Left lobe of liver (tissue), 2 donors: ENCODE measurements at regions not wholly inside any gene's neighbourhood (a gene's known extent, or its start where the extent isn't known, plus 50 kb on each side); places are given as distances from the start of the nearest gene placed in this dataset.

Experiments
- ATAC-seq: fragments of 200-7000 bp; cut with Tn5 transposase; one replicate; pipeline ENCODE4 v1.9.1; 2020; ENCODE audit warnings: mild to moderate bottlenecking, moderate library complexity
- DNase-seq: peaks from one replicate; pipeline ENCODE4 v3.0.0-alpha.2; 2020; ENCODE audit warnings: low spot score
- donor health status: DM: no; HTN: no; CAD: no; lungs with moderate emphysema.
- donor health status: DM: no; HTN: yes; CAD: no.

DNA sequence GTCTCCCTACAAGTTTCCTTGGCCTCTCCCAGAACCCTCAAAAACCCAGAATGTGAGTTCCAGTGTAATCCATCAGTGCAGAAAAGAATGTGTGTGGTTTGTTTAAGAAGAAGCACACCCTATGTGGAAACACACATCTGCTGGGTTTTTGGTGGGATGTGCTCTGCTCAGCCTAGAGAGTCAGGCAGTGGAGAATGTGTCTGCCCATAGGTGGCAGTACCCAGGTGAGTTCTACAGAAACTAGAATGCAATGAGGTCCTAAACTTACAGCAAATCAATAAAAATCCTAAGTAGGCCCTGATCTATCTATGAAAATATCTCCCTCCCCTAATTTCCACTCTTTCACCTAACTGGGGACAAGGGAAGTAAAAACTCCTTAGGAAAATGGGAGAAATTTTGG is 437.3 kb downstream of the DHX35 start:
- no peak for DNase-seq
- no peak for ATAC-seq

DNA sequence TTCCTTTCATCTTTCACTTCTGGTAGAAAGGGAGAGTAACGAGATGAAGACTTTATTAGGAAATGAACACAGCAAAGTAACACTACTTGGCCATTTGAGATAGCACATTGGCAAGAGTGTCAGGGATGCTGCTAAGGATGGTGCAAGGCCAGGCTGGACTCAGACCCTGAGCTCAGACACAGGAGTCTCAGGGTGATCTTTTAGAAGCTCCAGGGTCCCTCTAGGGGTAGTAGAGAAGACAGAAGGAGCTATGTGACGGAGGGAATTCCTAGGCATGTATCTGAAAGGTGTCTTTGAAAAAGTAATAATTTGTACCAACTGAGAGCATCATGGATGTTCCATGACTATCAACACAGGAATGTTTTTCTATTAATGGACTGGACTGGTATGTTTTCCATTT is 436.5 kb downstream of the DHX35 start:
- ATAC-seq: no peak
- no peak for DNase-seq

DNA sequence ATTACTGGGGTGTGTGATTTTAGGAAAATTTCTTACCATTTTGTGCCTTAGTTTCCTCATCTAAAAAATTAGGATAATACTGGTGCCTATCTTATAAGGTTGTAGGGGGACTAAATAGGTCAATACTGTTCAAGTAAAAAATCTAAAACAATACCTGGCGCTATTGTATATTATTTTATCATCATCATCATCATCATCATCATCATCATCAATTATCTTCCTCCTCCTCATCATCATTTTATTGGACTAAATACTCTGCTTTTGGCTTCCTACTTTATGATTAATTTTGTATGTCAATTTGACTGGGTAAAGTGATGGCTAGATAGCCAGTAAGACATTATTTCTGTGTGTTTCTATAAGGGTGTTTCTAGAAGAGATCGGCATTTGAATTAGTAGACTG is 435.5 kb downstream of the DHX35 start:
- ATAC-seq: no peak
- no peak for DNase-seq

DNA sequence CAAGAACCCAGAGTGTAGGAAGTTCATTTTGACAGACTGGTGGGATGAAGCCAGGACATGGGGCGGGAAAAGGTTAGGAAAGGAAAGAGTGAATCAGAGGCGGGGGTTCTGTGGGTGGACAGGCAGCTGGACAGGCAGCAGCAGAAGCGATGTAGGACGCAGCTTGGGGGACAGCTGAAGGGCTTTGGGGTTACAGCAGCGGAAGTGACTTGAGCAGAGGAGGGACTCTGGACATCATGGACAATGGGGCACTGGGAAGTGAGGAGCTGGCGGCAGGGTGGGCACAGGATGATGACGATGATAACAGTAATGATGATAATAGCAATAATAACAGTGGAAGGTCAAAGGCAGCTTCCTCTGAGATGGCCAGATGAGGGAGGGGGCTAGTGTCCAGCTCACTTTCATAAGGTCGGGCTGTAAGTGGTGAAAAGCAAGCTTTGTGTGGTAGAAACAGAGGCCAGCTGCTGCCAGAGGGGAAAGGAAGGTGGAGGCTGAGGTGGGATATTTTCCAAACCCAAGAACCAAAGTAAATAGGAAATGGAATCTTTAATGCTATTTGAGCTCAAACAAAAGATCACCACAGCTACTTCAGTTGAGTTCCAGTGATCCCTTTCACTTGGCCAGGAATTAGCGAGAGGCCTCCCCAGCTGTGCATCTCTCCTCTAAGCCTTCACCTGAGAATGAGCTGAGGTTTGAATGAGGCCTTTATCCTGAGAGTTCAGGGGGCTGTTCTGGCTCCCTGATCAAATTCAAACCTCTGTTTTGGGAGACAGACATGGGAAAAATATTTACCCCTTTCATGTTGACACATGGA is 433.5 kb downstream of the DHX35 start:
- DNase-seq (no peak), ATAC-seq (no peak)

DNA sequence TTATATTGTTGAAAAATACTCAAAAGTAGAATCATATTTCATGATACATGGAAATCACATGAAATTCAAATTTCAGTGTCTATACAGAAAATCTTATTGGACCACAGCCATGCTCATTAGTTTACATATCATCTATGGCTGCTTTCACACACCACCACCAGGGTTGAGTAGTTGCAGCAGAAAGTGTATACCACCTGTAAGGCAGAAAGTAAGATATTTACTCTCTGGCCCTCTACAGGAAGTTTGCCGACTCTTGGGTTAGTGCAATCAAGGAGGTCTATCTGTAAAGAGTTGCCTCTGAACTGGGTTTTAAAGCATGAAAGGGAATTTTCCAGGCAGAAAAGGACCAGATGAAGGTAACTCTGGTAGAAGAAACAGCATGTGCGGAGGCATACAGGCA is 432.3 kb downstream of the DHX35 start:
- DNase-seq (no peak), ATAC-seq (no peak)

DNA sequence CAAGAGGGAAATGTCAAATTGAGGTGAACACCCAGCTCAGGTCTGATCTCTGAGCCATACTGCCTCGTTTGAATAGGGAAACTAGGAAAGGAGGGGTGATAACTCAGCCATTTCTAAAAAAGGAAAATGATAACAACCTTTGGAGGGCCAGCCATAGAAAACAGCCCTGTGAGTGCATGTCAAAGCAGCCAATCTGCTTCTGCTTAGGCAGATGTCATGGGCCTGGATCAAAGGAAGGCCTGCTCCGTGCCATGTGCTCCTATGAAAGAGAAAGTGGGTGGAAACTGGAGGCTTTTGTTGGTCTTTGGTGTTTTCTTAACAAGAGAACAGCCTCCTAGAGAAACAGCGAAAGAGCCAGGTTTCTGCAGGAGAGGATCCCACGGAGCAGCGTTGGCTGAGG is 428.0 kb downstream of the DHX35 start:
- ATAC-seq: no peak
- DNase-seq: no peak

DNA sequence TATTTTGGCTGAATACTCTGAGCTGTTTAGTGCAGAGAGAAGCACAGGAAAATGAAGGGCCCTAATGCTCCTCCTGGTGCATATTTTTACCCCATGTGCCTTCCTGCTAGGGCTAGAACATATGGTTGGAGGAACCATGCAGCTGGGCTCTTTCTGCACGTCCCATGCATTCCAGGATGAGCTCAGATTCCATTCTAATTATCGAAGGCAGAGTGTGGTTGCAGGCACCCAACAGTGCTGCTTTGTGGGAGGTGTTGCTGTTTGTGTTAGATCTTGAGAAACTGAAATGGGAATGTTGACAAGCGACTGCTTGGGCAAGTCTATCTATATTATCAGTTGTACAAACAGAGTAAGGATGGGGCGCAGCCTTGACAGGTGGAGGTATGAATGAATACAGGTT is 419.5 kb downstream of the DHX35 start:
- DNase-seq (no peak), ATAC-seq (no peak)

DNA sequence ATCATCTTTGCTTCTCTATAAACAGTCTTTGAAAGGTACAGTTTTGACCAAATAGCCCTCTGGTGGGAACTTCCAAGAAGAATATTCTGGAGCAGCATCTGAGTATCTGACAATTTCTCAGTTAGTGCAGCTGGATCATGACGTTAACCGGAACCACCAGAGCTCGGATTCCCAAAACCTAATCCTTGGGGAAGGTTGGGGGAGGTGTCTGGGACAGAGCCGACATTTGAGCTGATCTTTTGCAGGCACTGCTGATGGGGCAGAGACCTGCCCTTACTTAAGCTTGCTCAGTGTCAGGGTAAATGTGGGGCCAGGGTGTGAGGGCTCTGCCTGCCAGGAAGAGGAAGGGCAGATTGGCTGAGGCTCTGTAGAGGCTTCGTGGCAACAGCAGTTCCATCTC is 416.6 kb downstream of the DHX35 start:
- DNase-seq (no peak), ATAC-seq (no peak)

DNA sequence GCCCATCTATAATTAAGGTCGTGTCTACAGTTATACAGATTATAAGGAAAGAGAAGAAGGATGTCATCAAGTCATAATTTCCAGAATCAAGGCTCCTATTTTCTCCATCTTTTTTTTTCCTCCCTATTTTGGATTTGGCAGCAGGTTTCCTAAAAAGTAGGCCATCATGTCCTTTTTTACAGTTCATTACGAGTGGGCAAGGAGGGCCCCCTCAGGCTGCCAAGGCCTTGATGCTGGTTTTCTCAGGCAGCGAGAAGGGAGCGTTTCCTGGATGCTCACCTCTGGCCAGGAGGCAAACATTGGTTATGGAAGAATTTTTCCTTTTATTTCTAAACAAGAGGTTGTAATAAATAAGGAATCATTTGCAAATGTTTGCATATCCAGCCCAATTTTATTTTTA is 414.6 kb downstream of the DHX35 start:
- DNase-seq (no peak), ATAC-seq (no peak)

DNA sequence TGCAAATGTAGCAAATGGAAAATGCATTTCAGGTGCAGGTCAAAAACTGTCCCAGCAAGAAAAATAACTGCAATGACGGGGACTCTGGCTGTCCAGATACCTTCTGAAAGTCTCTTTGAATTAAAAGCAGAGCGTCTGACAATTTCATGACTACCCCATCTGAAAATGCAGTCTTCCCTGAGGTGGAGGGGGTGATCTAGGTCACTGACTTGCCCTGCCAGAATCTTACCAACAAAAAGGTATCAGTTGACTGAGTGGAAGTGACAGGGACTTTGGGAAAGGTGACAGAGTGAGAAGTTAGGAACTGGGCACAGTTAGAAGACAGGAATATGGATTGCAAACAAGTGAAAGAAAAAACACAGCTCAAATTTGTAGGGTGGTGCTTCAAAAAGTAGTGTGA is 402.2 kb downstream of the DHX35 start:
- no peak for DNase-seq
- ATAC-seq: no peak

DNA sequence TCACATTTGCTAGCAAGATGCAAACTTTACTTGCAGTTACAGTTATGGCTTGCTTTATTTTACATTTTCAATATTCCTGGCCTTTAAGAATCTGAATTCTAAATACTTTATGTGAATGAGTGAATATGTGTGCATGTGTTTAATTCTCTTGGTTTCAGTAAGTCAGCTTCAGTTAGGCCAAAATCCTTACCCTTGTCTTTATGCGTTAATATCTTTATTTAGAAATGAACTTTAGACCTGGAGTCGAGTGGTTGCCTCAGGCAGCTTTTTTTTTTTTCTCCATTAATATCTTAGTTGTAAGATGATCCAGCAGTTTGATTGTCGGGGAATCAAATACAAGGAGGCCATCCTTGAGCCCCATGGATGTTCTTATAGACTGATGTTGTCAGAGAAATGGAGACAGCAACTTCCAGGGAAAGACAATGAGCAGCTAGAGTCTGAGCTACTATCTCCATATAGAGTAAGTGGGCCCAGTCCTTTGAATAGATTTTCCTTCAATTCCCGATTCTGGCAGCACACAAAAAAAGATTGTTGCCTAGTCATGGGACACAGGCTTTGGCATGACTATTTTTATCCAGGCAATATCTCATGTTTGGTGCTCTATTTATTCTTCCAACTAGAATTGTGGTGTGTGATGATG is 398.0 kb downstream of the DHX35 start:
- DNase-seq (no peak), ATAC-seq (no peak)

DNA sequence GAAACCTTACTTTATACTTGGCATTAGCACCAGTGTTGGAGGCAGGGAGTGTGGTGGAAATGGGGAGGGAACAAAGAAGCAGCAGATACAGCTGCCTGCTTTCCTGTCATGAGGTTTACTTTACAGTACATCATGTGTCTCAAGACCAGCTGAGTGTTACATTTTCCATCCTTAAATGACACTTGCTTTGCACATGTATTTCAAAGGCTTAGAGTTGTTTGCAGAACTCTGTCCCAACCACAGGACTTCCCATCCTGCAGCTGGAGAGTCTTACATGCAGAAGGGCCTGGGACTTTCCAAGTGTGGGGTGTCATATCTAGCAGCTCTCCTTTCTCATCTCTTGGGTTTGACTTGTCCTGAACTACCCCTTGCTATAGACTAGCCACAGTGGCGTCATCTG is 395.9 kb downstream of the DHX35 start:
- DNase-seq: no peak
- ATAC-seq: peak; percentile 21

DNA sequence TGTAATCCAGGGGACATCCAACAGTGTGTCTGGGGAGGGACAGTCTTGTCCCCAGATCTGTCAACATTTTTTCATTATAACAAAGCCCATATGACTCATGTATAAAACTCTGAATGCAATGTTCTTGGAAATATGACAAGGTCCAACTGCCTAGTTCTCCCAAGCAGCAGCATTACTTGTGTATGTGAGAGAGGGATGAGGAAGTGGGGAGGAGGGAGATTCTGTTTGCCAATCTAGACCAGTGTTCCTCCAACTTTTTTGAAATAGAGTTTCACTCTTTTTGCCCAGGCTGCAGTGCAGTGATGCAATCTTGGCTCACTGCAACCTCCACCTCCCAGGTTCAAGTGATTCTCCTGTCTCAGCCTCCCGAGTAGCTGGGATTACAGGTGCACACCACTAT is 394.8 kb downstream of the DHX35 start:
- ATAC-seq (no peak), DNase-seq (no peak)

DNA sequence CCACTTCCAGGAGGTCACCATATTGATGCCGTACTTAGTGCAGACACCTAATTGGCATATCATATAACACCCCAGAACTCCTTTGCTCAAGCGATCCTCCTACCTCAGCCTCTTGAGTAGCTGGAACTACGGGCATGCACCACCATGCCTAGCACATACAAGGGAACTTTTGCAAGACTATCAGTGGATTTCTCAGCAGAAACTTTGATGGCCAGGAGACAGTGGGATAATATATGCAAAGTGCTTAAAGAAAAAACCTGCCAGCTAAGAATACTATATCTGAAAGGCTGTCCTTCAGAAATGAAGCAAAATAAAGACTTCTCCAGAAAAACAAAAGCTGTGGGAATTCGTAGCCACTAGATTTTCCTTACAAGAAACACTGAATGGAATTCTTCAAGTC is 387.1 kb downstream of the DHX35 start:
- no peak for ATAC-seq
- DNase-seq: no peak

DNA sequence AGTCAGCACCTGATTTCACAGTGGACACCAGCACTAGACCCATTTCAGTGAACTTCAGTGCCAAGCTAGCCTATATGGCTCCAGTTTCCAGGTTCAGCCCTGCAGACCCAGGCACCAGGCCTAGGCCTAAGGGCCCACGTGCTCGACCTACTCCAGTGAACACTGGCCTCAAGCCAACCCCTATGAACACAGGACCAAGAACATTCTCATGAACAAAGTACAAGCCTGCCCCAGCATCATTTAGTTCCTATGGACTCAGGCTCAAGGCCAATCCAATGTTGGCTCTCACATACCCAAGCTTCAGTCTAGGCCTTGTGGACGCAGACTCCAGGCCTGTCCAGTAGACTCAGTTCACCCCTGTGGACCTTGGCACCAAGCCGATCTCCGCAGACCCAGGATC is 385.5 kb downstream of the DHX35 start:
- DNase-seq (no peak), ATAC-seq (no peak)

DNA sequence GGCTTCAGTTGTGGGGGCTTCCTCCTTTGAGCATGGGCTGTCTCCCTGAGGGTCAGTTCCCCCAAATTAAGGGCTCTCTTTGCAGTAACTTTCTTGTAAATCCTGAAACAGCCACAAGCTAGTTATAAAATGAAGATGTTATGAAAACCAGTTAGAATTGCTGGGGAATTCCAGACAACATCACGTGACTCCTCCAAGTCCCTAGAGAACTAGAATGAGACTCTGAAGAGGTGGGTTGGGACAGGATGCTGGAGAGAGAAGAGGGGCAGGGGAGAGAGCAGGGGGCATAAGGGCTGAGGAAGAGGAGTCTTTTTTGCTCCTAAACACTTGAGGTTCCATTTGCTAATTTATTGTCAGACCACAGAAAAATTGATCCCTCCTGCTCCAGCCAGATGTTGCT is 380.3 kb downstream of the DHX35 start:
- ATAC-seq (no peak), DNase-seq (no peak)

DNA sequence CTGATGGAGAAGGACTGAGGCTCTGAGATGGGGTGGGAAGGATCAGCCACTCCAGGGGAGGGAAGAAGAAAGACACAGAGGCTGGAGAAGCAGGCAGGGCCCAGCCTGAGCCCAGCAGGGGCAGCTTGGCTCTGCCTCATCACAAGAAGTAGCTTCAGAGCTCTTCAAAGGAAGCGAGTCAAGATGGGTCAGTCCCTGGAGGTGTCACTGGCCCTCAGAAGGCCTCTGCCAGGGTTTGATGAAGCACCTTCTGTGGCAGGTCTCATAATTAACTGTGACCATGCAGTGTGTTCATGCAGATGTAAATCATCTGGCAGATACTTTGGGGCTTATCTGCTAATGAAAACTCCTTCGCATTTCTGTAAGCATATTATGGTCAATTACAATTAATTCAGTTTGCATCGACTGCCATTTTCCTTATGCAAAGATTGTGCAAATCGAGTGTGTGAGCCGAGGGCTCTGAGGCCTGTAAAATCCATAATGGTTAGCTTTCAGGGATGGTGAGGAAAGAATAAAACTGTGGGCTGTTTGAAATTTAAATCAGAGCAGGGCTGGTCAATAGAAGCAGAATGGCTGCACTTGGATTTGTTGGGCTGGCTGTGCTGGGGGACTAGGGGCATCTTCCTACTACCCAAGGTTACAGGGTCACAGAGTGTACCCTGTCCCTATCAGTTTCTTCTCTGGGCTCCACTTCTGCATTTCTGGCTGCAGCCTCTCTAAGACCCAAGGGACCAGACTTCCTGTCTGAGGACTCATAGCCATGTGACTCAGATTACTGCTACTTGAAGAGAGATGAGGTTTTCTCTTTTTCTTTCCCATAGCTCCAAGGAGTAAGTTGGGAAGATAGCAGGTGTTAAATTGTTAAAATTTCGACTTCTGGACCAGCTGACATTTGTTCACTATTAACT is 376.6 kb downstream of the DHX35 start:
- ATAC-seq (peak; percentile 36), DNase-seq (no peak)

DNA sequence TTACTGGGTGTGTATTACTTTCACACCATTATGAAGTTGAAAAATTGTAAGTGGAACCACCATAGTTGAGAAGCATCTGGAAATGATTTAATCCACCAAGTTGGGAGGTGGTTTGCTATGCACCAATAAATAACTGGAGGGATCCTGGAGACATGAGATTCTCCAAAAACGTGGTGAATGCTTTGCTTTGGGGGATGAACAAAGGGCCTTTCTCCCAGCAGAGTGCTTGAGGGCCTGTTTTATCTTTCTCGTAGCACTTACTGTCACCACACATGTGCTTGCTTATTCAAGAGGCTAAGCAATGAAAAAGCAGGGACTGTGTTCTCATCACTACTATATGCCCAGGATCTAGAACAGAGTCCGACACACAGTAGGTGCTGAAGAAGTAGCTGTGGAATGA is 371.1 kb downstream of the DHX35 start:
- ATAC-seq: no peak
- DNase-seq: no peak

DNA sequence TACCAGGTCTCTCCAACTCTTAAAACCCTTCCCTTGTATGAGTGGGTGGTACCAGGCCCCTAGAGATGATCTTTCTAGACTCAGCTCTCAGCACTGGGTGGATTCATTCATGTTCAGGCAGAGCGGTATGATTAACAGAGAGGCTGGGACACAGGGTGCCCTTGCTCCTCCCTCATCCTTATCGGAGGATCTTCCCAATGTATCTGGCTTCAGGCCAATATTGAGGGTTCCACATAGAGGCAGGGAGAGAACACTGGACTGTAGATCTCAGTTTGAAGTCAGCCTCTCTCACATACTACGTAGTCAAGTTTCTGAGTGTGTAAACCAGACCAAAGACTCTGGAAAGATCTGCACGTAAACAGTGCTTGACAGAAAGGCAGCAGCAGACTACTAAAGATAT is 366.2 kb downstream of the DHX35 start:
- ATAC-seq (no peak), DNase-seq (no peak)

DNA sequence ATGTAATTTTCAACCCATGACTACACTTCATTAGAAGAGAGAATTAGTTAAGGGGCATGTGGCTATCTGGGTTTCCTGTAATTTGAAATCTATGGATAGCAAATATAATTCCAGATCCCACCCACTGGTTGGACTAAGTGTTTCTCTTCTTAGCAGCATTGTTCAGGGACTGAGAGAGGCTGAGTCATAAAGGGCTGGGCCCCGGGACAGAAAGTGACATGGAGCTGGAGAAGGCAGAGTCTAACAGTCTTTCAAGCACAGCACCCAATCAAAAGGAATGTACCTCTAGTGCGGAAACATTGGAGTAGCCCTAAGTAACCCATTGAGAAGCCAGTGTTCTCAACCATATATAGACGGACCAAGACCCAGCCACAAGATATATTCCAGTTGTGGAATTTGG is 363.9 kb downstream of the DHX35 start:
- no peak for DNase-seq
- ATAC-seq: no peak

DNA sequence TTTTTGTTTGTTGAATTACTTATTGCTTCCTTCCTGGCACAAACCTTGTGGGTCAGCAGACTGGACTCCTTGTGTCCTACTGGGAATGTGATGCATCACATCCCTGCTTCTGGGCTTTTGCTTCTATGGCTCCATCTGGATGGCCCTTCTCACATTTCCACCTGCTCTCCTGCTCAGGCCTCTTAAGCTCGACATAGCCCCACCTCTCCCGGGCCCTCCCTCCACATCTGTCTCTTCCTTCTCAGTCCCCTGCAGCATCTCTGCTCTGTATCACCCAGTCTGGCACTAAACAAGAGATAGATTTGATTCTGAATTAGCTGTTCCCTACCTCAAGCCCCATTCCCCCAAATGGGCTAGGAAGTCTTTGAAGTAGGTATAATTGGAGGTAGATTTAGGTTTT is 356.8 kb downstream of the DHX35 start:
- no peak for DNase-seq
- ATAC-seq: no peak

DNA sequence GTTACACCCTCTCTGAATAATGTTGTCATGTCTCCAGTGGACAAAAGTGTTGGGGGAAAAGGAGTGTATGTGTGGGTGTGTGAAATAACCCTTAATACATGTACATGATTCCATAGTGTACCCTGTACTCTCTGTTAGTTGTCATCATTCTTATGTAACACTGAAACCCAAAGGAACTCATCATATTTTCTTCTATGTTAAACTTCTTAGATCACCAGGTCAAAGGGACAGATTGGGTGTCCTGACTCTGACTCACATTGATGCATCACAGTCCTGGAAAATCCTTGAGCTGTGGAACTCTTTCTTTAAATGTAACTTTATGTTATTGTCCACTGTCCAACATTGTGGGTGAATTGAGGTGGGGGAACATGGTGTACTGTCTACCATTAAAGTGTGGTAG is 350.5 kb downstream of the DHX35 start:
- ATAC-seq: no peak
- no peak for DNase-seq
